ENCODE measurements at regions not wholly inside any gene's neighbourhood (a gene's known extent, or its start where the extent isn't known, plus 50 kb on each side); places are given as distances from the start of the nearest gene placed in this dataset.

GRCh38 chr13:111456452-111457230 lies 136.2 kb downstream of the TEX29 start:
- no peak for DNase-seq (ENCODE audit: low read depth in 2 of 2)

- no peak for DNase-seq (ENCODE audit: low read depth in 2 of 2)
Observed at GRCh38 chr13:111458001-111458531, 137.6 kb downstream of the TEX29 start.

- DNase-seq (ENCODE audit: low read depth in 2 of 2), result no peak
Observed at GRCh38 chr13:111458739-111459138, 138.3 kb downstream of the TEX29 start.

- no peak for DNase-seq (ENCODE audit: low read depth in 2 of 2)
Observed at GRCh38 chr13:111459803-111460547, 139.5 kb downstream of the TEX29 start.

GRCh38 chr13:111460548-111461444 lies 140.4 kb downstream of the TEX29 start:
- DNase-seq (ENCODE audit: low read depth in 2 of 2), result no peak

GRCh38 chr13:111461445-111462149 lies 141.2 kb downstream of the TEX29 start:
- no peak for DNase-seq (ENCODE audit: low read depth in 2 of 2)

- no peak for DNase-seq (ENCODE audit: low read depth in 2 of 2)
Observed at GRCh38 chr13:111462221-111462764, 141.9 kb downstream of the TEX29 start.

- DNase-seq (ENCODE audit: low read depth in 2 of 2), result no peak
Observed at GRCh38 chr13:111462944-111463343, 142.5 kb downstream of the TEX29 start.

- DNase-seq (ENCODE audit: low read depth in 2 of 2), result no peak
Observed at GRCh38 chr13:111467111-111467890, 146.9 kb downstream of the TEX29 start.

- no peak for DNase-seq (ENCODE audit: low read depth in 2 of 2)
Observed at GRCh38 chr13:111468037-111468959, 147.9 kb downstream of the TEX29 start.

GRCh38 chr13:111469450-111469849 lies 149.0 kb downstream of the TEX29 start:
- no peak for DNase-seq (ENCODE audit: low read depth in 2 of 2)

GRCh38 chr13:111469916-111470506 lies 149.6 kb downstream of the TEX29 start:
- DNase-seq (ENCODE audit: low read depth in 2 of 2), result no peak

GRCh38 chr13:111470933-111471332 lies 150.5 kb downstream of the TEX29 start:
- DNase-seq (ENCODE audit: low read depth in 2 of 2), result no peak

GRCh38 chr13:111472083-111472482 lies 151.6 kb downstream of the TEX29 start:
- DNase-seq (ENCODE audit: low read depth in 2 of 2), result no peak

- DNase-seq (ENCODE audit: low read depth in 2 of 2), result no peak
Observed at GRCh38 chr13:111472559-111473460, 152.4 kb downstream of the TEX29 start.

GRCh38 chr13:111474136-111475002 lies 153.9 kb downstream of the TEX29 start:
- DNase-seq (ENCODE audit: low read depth in 2 of 2), result no peak

GRCh38 chr13:111475488-111475887 lies 155.0 kb downstream of the TEX29 start:
- DNase-seq (ENCODE audit: low read depth in 2 of 2), result no peak

Measured in stimulated activated CD4-positive, alpha-beta T cell treated with anti-CD3 and anti-CD28 coated beads, Interleukin-1b, Interleukin-23, amount 100 ng/mL, for 1 hour (primary cell).